ENCODE measurements at regions not wholly inside any gene's neighbourhood (a gene's known extent, or its start where the extent isn't known, plus 50 kb on each side); places are given as distances from the start of the nearest gene placed in this dataset.
"Not testable (repeated sequence)": the region's sequence is repeated elsewhere in the genome, so short reads cannot be mapped to it uniquely, and the experiment has no call there.

DNA sequence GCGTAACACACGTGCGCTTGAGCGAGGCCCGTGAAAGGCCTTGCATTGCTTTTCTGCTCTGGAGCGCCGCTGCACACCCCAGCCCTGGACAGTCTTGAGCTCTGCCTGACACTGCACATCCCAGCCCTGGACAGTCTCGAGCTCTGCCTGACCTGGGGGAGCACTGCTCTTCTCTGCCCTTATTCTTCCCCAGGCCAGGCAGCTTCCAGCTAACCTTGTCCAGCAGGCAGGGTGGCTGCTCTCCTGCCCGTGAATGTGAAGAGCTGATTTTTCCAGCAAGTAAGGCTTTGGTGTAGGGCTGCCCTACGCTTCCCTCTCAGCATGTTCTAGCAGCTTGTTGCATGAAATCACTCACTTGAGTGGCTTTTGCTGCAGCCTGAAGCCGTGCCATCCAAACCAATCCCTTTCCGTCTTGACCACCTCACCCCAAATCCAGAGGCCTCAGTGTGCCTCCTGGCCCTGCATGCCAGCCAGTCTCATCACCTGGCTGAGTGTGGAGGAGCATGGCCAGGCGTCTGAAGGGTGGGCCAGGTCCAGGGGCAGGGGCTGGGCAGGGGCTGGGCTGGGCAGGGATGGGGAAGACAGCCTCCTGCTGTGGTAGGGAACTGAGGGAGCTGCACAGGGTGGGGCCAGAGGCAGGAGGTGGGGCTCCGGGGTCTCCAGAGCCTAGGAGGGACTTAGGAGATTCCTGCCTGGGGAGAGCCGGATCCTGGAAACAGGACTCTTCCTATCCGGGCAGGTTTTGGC lies 89.5 kb upstream of the B3GAT1 start:
- DNase-seq (ENCODE audit: low read depth): no peak

DNA sequence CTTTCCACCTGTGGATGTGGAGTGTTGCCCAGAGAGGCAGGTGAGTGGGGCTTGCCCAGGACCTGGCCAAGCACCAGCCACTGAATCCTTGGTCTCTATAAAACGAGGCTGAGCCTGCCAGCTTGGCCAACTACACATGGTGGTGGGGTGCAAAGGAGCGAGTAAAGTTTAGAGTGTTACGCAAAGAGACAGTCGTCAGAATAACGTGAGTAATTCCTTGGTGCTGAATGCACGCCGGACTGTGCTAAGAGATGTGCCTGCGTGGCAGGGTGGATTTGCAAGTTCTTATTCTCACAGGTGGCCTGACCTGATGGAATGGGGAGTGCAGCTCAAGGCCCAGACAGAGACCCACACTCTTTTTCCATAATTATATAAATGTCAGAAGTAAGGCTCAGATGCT lies 88.6 kb upstream of the B3GAT1 start:
- DNase-seq (ENCODE audit: low read depth): no peak

DNA sequence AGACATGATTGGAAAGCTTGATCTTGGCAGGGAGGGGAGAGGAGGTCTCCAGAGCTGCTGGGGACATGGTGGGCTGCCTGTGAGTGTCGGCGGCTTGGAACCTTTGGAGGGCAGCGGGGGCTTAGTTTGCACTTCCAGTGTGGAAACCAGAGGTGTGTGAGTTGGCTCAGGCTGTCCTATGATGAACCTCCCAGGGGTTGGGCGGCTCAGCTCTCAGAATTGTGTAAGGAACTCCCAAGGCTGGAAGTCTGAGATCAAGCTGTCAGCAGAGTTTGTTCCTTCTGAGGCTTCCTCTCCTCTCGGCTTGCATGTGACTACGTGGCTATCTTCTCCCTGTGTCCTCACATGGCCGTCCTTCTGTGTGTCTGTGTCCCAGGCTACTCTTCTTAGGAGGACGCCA lies 87.9 kb upstream of the B3GAT1 start:
- DNase-seq (ENCODE audit: low read depth): no peak

DNA sequence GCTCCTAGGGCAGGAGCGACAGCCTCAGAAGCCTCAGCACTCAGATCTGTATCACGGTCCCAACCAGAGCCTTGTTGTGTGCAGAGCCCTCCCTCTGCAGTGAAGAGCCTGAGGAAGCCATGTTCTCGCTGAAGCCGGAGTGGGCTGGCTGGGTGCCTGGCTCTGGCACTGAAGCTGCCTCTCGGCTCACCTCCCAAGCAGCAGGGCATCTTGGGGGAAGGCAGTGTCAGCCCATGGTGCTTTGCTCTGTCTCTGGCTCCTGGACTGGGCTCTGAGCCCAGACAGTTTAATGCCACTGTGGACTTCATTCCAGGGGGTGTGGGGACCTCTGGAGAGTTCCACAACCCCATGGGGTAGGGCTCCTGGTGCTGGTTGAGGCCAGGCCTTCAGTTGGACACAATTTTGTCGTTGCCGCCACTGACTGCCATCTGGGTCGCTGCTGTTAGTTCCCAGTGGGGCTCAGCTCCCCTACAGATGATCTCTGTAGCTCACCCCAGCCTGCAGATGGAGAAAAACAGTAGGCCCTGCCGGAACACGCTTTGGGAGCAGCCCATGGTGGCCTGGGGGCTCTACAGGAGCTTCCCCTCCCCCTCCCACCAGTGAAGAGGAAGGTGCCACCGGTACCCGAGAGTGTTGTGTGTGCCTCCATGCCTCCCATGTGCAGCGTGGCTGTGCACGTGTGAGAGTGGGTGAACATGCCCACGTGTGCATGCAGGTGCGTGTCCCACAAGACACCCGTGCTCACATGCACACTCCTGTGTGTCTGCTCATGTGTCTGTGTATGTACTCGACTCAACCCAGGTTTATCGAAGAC lies 86.5 kb upstream of the B3GAT1 start:
- no peak for DNase-seq (ENCODE audit: low read depth)

DNA sequence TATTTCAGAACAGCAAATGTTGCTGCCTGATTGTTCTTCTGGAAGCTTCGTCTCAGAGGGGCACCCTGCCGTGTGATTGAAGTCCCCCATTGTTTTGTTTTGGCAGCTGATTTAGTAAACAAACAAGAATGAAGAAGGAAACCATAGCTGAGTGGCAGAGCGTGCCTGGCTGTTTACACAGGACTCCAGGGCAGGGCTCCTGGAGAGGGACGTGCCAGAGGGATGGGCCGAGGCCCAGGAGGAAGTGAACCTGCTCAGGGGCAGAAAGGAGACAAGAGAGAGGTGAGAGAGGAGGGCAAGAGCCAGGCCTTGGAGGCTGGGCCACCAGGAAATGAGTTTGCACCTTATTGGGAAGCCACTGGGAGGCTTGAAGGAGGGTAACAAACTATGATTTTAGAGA lies 85.5 kb upstream of the B3GAT1 start:
- DNase-seq (ENCODE audit: low read depth): no peak

DNA sequence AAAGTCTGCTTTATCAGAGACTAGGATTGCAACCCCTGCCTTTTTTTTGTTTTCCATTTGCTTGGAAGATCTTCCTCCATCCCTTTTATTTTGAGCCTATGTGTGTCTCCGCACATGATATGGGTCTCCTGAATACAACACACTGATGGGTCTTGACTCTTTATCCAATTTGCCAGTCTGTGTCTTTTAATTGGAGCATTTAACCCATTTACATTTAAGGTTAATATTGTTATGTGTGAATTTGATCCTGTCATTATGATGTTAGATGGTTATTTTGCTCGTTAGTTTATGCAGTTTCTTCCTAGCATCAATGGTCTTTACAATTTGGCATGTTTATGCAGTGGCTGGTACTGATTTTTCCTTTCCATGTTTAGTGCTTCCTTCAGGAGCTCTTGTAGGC lies 84.0 kb upstream of the B3GAT1 start:
- not testable (repeated sequence) for DNase-seq (ENCODE audit: low read depth)

DNA sequence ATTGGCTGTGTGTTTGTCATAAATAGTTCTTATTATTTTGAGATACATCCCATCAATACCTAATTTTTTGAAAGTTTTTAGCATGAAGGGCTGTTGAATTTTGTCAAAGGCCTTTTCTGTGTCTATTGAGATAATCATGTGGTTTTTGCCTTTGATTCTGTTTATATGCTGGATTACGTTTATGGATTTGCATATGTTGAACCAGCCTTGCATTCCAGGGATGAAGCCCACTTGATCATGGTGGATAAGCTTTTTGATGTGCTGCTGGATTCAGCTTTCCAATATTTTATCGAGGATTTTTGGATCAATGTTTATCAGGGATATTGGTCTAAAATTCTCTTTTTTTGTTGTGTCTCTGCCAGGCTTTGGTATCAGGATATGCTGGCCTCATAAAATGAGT lies 82.4 kb upstream of the B3GAT1 start:
- DNase-seq (ENCODE audit: low read depth): not testable (repeated sequence)

DNA sequence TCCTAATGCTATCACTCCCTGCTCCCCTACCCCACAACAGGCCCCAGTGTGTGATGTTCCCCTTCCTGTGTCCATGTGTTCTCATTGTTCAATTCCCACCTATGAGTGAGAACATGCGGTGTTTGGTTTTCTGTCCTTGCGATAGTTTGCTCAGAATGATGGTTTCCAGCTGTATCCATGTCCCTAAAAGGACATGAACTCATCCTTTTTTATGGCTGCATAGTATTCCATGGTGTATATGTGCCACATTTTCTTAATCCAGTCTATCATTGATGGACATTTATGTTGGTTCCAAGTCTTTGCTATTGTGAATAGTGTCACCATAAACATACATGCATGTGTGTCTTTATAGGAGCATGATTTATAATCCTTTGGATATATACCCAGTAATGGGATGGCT lies 80.4 kb upstream of the B3GAT1 start:
- DNase-seq (ENCODE audit: low read depth): not testable (repeated sequence)

DNA sequence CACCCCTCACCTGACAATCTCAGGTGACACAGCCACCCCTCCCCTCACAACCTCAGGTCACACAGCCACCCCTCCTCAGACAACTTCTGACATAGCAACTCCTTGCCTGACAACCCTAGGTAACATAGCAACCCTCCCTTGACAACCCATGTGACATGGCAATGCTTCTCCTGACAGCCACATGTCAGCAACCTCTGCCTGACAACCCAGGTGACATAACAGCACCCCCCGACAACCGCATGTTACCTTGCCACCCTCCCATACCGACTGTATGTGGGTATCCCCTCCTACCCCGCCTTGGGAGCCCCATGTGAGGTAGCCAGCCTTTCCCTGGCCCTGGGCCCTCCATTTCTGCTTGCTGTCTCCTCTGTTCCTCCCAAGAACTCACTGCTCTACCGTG lies 77.7 kb upstream of the B3GAT1 start:
- DNase-seq (ENCODE audit: low read depth): no peak

DNA sequence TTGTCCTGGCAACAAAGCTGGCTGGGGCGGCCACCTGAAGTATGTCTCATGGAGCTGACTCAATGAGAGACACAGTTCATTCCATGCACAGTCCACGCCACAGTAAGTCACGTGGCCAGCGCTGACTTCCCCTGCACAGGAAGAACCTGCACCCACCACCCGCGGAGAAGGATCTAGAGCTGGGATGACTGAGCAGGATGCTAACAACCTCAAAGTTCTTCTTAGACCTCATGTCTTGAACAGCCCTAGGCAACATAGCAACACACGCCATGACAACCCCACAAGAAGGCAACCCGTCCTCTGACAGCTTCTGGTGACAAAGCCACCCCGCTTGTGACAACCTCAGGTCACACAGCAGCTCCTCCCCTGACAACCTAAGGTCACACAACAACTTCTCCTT lies 76.9 kb upstream of the B3GAT1 start:
- no peak for DNase-seq (ENCODE audit: low read depth)

DNA sequence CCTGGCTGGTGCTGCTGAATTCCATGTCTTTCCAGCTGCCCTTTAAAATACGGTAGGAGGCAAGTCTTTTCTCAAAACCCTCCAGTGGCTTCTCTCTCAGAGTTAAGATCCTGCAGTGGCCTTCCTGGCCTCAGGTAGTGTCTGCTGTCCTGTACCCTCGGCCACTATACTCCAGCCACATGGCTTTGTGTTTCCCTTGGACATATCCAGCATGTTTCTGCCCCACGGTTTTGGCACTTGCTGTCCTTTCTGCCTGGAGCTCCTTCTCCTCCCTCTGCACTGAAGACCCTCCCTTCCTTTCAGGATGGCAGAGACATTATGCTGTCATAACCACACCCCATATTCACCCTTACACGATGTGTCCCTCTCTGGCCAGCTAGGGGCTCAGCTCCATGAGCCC lies 76.5 kb upstream of the B3GAT1 start:
- no peak for DNase-seq (ENCODE audit: low read depth)

DNA sequence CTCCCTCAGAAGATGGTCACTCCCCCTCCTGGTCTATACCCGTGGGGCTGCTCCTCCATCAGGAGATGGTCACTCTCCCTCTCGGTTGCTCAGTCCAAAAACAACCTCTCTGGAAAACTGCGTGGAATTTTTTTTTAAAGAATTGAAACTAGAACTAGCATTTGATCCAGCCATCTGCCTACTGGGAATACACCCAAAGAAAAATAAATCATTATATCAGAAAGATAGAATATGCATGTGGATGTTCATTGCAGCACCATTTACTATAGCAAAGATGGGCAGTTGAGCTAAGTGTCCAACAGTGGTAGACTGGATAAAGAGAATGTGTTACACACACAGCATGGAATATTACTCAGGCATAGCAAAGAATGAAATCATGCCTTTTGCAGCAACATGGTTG lies 75.7 kb upstream of the B3GAT1 start:
- DNase-seq (ENCODE audit: low read depth): no peak

DNA sequence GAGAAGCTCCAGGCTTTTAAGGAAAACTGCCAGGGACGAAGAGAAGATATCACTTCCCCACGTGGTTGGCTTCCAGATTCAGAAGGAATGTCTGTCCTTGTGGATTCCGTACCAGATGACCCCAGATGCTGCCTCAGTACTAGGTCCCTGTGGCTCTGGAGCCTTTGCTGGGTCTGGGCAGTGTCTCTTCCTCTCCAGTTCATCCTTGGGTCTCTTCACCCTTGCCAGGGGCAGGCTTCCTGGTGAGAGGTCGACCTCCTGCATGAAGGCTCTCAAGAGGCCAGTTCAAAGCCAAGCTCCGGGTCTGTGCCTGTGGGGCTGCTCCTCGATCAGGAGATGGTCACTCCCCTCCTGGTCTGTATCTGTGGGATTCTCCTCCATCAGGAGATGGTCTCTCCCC lies 74.7 kb upstream of the B3GAT1 start:
- DNase-seq (ENCODE audit: low read depth): no peak

DNA sequence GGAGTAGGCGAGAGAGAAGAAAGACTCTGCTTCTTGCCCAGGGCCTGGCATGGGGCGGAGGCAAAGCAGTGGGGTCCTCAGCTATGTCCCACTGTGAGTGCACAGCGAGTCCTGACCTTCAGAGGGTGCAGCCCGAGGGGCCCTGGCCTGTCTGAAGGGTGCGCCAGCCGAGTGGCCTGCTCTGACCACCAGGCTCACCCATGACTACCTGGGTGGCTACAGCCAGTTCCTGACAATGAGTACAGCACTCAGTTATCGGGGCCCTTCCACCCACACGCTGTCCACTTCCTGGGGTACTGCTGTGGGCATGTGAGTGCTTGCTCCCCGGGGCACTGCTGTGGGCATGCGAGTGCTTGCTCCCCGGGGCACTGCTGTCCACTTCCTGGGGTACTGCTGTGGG lies 74.1 kb upstream of the B3GAT1 start:
- DNase-seq (ENCODE audit: low read depth): no peak

DNA sequence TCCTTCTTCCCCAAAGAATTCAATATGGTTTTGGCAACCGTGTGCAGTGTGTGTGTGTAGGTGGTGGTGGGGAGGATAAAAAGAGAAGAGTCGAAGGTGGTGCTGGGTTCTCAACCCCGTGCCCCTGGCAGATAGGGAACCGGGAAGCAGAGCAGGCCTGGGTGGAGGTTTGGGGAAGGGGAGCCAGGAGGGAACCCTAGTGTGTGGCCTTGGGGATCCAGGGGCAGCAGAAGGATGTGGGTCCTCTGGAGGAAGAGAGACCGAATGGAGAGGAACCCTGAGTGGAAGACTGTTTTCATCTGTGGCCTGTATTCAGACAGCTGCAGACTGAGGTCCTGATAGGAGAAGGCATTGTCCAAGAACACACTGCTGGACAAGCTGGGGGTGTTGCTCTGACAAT lies 73.3 kb upstream of the B3GAT1 start:
- no peak for DNase-seq (ENCODE audit: low read depth)

DNA sequence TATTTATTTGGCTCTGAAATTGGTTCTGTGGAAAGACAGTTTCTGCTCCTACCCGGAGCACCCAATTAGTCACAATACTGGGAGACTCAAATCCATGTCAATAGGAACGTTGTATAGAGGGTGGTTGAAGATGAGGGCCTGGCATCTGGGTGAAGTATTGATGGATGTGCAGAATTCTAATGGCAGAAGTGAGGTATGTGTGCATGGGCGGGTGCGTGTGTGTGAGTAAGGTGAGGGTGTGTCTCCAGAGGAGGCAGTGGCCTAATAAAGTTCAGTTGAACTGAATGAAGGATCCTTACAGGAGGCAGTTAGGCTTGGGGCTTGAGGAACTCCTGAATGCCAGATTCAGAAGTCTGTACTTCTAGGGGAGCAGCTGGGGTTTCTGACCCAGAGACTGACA lies 71.8 kb upstream of the B3GAT1 start:
- no peak for DNase-seq (ENCODE audit: low read depth)

DNA sequence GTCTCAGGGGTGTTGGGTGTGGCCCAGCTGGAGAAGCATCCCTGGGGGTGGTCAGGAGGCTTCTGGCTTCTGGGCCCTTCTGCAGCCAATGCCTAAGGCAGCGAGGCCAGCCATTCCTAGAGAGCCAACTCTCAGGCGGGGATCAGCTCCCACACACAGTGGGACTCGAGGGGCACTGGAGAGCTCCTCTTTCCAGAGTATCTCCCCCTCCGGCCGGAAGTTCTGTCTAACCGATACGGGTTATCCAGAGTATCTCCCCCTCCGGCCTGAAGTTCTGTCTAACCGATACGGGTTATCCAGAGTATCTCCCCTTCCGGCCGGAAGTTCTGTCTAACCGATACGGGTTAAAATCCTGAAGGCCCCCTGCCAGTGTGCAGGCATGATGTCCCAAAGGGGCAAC lies 71.2 kb upstream of the B3GAT1 start:
- DNase-seq (ENCODE audit: low read depth): no peak

DNA sequence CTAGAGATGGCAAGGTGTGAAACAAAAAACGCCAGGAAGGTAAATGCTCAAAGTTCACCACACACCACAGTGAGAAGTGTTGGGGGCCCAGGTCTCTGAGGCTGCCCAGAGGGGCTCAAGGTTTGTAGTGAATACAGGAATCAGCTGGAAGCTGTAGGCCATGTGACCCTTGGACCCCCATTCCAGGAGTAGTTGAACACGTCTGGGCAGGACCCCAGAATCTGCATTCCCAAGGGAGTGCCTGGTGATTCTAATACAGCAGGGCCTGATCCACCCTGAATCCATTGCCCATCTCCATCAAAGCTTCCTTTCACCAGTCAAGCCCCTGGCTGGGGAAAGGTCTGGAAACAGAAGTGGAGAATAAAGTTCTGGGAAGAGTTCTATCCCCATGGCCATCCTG lies 70.8 kb upstream of the B3GAT1 start:
- no peak for DNase-seq (ENCODE audit: low read depth)

DNA sequence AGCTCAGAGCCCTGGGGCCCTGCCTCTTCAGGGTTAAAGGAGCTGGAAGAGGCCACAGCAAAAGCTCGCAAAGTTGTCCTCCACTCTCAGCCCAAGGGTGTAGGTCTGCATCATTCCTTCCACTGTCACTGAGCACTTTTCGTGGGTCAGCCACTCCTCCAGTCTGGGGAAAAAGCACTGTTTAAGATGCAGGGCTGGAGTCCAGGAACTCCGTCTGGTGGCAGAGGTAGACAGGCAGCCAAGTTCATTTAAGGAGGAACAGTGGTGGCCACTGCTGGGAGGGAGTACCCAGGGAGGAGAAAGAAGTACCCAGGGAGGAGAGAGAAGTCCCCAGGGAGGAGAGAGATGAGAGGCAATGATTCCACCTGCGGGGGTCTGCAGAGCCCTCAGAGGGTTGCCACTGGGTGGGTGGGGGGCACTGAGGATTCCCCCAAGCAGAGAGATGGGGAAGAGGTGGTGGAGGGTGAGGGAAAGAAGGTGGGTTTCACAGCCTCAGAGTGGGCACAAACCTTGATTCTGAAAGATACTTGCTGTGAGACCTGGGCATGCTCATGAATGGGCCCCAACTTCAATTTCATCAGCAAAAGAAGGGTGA lies 70.0 kb upstream of the B3GAT1 start:
- no peak for DNase-seq (ENCODE audit: low read depth)

DNA sequence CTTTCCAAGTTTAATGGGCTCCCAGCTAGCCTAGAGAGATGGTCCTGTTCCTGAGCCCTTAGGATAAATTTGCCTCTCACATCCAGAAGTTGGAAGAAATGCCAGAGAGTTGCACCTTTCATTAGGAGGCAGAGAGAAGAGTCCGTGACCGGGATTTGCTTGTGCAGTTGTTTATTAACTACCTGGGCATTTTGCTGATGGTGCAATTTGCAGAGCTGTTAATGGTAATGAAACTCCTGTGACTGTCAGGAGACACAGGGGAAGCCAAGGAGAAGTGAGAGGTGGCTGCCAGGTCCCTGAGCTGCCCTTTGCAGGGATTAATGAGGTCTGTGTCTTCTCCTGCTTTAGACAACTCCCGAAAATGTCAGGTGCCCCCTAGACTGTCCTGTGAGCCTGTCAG lies 69.1 kb upstream of the B3GAT1 start:
- DNase-seq (ENCODE audit: low read depth): no peak

DNA sequence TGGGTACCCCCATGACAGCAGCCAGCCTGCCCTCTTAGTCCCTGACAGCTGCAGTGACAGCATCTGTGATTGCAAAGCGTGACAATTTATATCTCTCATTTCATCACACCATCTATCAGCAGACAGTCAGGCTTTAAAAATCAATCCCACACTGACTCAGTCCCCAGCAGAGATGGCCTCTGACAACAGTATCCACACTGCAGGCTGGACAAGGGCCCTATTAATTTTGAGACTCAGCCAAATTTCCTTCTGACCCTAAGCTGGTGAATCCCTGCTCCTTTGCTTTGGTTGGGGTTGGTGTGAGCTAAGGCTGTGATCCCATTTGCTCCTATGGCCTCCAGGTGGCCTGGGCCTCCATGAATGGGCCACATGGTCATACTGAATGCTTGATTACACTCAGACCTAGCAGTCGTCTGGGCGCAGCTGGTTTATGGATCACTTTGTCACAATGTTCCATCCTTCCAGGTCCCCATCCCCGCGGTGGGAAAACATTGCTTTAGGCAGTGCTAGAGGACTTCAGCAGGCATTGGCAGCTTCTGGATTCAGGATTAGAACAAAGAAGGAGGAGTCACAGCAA lies 68.2 kb upstream of the B3GAT1 start:
- no peak for DNase-seq (ENCODE audit: low read depth)

DNA sequence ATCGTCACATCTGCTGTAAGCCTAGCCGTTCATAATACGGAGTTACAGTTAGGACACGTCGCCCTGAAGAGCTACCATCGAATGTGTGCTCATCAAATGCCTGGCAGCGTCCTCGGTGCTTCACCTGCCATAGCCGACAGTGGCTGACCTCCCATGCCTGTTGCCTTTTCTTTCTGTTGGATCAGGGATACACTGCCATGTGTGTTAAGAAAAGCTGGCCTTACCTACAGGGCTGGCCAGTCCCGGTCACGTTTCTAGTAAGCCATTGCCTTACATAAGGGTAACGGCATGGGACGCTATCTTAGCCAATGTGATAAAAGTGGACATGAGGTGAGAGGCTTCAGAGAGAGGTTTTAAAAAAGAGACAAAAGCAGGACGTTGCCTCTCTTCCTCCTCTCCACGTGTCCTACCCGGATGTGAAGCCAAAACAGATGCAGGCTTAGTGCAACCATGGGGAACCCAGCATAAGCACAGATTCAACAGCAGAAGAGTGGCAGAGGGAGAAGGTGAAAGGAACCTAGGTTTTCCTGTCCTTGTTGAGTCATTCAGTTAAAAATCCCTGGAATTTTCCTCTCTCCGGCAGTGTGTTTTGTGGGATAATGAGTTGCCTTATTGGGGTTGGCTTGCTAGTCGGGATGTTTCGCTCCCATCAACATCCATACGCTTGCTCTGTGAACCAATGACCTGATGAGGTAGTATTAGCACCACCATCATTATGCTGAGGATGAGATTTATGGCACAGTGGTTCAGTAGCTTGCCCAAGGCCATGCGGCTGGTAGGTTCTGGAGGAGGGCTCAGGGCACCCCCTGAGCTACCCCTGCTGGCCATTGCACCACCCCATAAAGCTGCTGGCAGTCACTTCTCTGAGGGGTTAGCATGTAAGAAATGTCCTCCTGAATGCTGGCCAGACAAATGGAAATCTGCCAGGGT lies 67.4 kb upstream of the B3GAT1 start:
- DNase-seq (ENCODE audit: low read depth): no peak

All from M059J (cell line).